Esophagus mucosa (tissue), 1 donor: ENCODE measurements at regions not wholly inside any gene's neighbourhood (a gene's known extent, or its start where the extent isn't known, plus 50 kb on each side); places are given as distances from the start of the nearest gene placed in this dataset.
A peak's percentile ranks its signal among the peaks of the same experiment; 100 is the strongest.
"Not testable (repeated sequence)": the region's sequence is repeated elsewhere in the genome, so short reads cannot be mapped to it uniquely, and the experiment has no call there.

Experiments
- ATAC-seq: fragments of 200-7000 bp; cut with Tn5 transposase; one replicate; pipeline ENCODE4 v1.9.1; 2020
- donor health status: DM: yes; HTN: yes; CAD: no.

DNA sequence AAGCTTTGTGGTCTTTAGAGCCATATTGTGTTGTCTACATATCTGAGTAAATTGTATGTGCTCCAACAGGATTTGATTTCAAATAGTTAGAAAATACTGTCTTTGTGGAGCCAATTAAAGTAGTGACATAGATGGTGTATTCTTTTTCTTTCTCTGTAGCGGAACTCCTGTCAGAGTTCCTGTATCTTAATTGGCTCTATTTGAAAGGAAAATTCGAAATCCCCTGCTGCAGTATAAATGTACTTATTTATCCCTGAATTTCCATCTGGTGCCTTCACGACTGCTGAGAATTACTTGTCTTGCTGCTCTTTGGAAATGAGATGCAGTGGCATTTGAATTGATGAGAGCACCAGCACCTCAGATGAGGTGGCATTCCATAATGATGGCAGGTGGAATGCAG is 546.7 kb upstream of the SGCD start:
- no peak for ATAC-seq

DNA sequence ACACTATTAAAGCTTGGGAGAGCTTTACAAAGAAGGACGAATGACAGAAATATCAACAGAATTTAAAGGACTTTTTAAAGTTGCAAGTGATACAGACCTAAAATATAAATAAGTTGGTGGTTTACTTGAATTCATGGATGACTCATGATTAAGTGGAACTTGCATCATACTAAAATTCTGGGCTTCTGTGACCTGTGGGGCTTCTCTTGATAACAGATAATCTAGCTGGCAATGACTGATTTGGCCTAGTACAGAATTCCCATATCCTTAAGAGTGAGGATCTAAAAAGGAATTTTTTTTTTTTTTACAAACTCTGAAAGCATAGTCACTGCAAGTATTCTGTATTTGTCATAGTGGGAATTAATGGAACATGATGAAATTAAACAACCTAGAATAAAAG is 543.7 kb upstream of the SGCD start:
- ATAC-seq: no peak

DNA sequence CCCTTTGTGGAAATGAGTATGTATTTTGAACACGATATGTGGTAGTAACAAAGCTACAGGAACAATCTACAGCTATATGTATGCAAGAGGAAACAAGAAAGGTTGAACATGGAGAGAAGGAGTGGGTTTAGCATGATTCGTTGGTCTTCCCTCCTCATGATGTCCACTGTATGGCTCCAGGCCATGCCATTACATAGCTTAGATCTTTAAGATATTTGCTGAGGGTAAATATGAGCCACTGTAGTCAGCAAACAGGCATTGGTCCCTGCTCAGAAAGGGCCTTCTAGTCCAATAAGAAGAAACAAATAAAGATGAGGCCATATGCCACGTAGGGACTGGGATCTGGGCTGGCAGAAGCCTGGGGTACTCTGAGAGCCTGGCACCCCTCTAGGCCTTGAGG is 543.2 kb upstream of the SGCD start:
- no peak for ATAC-seq

DNA sequence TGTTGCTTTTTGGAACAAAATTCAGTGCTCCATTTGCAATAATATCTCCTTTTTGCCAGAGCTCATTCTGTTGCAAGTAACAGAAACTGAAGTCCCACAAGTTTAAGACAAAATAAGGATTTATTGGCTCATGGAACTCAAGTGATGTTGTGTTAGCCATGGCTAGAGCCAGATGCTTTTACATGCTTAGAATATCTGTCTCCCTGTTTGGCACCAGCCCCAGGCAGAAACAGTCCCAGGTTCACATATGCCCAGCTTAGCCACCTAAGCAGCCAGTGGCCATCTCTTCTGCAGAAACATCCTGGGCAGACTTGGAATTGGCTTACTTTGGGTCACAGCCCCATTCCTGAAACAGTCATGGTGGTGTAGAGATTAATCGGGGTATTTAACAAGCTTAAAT is 540.9 kb upstream of the SGCD start:
- ATAC-seq: no peak

DNA sequence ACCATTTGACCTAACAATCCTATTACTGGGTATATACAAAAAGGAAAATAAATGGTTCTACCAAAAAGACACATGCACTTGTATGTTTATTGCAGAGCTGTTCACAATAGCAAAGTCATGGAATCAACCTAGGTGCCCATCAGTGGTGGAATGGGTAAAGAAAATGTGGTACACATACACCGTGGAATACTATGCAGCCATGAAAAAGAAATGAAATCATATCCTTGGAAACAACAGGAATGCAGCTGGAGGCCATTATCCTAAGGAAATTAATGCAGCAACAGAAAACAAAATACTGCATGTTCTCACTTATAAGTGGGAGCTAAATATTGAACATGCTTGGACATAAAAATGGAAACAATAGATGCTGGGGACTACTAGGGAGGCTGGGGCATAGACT is 534.1 kb upstream of the SGCD start:
- ATAC-seq: no peak

DNA sequence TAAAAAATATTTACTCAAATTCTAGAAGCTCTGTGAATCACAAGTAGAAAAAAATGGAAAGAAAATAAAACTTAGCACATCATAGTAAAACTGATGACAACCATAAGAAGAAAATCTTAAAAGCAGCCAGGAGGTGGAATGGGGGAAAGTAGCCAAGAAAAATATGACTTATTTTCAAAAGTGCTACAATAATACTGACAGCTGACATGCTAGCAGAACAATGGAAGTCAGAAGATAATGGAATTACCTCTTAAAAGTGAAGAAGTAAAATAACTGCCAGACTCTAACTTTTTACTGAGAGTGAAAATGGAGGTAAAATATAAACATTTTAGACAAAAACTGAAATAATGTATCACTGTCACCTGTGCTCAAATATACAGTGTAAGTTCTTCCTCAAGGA is 532.2 kb upstream of the SGCD start:
- ATAC-seq: no peak

DNA sequence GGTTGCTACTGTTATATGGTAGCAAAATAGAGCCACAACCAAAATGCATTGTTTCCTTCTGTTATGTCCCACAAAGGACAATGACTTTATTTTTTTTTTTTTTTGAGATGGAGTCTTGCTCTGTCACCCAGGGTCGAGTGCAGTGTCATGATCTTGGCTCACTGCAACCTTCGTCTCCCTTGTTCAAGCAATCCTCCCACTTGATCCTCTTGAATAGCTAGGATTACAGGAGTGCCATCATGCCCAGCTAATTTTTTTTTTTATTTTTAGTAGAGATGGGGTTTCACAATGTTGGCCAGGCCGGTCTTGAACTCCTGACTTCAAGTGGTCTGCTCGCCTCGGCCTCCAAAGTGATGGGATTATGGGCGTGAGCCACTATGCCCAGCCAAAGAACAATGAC is 527.7 kb upstream of the SGCD start:
- no peak for ATAC-seq

DNA sequence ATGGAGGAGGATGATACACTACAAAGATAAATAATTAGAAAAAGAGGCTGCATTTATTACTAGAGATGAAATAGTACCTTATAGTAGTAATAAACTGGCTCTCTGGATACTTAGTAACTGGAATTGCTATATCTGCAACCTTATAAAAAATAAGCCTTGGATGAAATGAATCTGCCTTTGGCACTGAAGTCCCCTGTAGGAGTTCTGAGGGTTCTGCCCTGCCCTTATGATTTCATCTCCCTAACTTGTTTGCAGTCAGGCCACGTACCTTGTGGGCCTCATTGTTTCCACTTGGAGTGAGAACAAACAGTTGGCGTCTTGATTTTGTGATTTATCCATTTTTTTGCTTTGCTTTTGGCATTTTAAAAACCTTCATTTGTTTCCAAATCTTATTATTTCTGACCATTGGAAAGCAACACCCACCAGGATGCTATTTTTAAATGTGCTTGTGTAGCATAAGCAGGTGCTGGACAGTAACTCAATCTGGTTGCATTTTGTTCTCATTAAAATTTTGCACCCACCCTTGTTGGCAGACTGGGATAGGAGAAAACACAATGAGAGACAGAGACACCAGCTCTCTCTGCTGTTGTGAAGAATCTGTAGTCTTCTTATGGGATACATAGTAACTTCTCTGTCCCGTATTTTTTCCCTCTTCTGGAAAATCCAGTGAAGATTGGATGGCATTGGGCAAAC is 518.9 kb upstream of the SGCD start:
- ATAC-seq: no peak

DNA sequence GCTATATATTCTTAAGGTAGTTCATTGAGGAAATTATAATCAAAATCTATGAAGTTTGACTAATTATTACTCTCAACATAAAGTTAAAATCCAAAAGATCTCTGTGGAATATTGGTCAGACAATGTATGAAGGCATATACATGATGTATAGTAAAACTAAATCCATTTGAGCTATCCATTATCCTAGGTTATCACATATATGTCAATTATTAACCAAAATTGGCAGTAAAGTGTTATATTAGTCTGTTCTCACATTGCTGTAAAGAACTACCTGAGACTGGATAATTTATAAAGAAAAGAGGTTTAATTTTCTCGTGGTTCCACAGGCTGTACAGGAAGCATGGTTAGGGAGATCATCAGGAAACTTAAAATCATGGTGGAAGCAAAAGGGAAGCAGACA is 511.7 kb upstream of the SGCD start:
- ATAC-seq: no peak

DNA sequence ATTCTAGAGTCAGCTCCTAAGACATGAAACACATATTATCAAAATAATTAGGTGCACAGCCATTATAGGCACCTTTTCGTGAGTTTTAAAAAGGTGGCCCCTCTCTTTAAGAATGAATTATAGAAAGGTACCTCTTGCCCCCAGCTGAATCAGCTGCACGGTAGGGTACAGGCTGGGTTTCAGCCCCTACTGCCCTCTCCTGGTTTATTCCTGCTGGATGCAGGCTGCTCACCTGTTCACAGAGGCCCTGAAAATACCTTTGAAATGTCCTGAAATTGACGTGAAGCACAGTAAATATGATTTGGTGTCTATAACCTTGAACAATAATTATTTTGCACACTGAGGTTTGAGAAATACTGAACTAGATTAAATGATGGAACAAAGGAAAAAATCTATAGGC is 504.8 kb upstream of the SGCD start:
- ATAC-seq: no peak

DNA sequence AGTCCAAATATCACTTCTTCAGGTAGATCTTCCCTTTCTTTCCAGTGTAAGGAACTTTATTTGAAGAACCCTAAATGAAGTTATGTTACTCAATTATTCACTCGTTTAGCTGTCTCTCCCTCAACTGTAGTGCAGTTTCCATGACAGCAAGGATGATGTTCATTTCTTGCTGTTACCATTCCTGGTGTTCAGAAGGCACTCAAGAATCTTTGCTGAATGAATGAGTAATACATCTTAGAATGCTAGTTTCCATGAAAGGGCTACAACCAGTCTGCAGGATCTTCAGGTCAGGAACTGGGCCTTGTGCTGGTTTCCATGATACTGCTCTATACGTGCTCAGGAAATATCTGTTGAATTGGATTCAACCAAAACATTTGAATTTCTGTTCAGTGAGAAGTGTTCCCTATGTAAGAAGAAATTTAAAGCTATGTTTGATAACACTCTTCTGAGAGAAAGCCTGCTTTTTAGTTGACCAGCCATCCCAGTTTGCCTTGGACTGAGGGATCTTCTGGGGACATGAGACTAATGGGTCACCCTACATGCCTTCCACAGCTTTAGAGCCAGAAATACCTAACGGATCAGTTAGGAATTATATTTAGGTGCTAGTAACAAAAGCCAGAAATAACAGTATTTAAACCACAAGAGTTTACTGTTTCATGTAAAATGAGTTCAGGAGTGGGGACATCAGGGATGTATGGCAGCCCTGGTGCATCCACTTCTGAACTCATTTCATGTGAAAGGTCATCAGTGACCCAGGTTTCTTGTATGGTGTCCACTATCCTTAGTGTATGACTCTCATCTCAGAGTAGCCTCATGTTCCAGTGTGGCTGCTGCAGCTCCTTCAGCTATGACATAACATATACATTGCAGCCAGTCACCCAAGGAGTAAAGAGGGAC is 500.1 kb upstream of the SGCD start:
- ATAC-seq: no peak

DNA sequence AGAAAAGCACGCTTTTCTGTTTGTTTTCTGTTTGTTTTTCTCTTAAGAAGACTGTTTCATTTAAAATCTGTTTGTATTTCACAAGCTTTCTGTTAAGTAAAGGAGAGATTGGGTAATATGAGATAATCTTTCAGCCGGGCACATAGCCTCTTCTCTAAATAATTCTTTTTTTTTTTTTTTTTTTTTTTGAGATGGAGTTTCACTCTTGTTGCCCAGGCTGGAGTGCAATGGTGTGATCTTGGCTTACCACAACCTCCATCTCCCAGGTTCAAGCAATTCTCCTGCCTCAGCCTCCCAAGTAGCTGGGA is 499.5 kb upstream of the SGCD start:
- not testable (repeated sequence) for ATAC-seq

DNA sequence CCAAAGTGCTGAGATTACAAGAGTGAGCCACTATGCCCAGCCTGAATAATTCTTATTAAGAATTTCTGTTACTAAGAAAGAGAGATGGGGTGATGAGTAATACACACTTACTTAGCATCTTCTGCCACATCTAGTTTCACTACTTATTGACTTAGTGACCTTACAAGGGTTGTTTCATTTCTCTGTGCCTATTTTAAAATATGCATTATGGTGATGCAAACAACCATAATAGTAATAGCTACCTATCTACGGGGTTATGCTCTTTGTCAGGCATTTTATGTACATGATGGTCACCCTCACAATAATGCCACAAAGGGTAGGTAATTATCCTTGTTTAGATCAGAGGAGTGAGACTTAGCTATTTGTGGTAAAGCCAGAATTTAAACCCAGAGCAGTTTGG is 499.0 kb upstream of the SGCD start:
- ATAC-seq: no peak

DNA sequence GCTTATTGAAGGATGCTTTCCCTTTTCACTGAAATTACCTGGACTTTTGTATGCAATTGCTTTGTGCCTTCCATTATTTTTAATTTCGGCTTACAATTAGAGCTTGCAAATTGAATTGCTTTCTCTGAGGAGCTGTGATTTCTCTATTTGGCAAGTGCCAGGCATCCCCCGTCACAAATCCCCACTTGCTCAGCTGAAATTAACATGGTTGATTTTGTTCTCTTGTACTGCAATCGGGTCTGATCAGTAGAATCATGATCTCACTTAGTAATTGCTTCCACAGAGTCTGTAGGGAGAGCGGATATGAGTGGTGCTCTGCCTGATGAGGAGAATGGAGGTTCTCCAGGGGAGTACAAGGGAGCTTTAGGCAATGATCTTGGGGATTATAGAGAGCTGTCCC is 495.5 kb upstream of the SGCD start:
- ATAC-seq: no peak

DNA sequence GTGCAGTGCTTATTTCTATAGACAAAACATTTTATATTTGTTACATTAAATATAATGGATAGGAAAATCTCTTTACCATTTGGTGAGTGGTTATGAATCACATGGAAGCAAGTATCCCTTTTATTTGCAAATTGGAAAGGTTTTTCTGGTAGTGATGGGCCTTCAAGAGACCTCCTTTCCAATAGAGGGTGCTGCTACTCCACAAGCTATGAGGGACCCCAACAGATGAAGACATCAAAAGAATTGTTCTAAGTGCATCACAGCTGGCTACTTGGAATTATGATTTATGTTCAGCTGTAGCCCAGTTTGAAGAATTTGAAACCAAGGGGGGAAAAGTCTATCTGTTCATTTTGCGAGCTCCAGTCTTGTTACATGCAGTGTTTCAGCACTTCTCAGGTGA is 493.7 kb upstream of the SGCD start:
- ATAC-seq: no peak

DNA sequence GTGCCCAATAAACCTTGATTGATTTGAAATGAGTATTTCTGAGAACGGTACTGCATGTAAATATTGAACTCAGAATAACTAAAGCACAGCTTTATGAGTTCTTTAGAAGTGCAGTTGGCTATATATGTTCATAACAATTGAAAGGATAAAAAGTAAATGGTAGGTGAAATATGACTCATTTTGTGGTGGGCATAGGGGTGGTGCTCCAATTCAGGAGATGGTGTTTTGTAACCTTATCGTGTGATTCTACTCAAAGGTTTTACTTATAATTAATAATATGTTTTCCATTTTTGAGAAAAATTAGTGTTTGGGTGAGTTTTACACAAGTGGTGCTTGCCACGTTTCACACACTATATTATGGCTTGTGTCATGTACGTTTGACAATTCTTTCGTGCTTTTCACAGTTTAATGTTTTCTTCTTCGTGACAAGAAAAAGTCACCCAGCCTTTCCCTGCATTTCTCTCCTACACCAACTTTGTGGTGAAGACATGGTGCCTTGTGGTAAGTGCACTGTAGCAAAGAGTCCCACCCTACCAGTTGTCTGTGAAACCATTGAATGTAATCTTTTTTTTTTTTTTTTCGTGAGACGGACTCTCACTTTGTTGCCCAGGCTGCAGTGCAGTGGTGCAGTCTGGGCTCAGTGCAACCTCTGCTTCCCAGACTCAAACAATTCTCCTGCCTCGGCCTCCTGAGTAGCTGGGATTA is 492.5 kb upstream of the SGCD start:
- ATAC-seq: no peak

DNA sequence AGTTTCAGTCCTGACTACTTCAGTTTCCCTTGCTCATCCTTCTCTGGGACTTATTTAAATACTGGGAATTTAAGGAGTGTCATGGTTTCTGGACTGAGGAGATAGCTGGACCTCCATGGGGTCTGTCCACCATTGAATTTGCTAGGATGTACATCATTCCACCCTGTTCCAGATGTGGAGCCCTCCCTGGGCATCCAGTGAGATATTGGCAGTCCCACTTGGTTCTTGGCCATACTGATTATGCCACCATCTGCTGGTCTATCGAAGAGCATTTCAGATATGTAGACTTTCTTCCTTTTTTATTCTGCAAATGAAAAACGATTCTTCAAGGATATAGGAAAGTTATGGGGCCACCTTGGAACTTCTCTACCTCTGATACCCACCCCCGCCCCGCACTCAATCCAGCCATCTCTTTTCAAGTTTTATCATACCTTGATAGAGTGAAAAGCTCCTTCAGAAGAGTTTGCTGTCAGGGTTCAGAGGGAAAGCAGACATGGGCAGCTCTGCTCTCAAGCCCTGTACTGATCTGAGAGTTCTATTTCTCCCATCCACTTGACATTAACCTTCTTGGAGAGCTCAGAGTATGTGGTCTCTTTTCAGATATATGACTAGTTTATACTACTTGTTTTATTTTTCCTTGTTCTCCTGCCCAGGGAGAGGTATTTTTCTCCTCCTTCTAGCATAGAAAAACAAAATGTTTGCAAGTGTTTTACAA is 490.7 kb upstream of the SGCD start:
- no peak for ATAC-seq

DNA sequence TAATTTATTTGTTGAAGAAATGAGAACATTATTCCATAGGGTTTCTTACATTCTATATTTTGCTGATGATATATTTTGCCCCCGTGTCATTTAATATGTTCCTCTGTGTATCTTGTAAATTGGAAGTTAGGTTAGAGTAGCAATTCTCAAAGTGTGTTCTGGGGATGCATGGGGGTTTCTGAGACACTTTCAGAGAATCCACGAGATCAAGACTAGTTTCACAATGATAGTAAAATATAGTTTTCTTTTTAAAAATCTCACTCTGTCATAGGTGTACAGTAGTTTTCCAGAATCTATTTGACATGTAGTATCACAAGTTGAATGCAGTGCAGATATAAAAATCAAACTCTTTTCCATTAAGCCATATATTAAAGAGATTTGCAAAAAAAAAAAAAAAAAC is 488.6 kb upstream of the SGCD start:
- ATAC-seq: no peak

DNA sequence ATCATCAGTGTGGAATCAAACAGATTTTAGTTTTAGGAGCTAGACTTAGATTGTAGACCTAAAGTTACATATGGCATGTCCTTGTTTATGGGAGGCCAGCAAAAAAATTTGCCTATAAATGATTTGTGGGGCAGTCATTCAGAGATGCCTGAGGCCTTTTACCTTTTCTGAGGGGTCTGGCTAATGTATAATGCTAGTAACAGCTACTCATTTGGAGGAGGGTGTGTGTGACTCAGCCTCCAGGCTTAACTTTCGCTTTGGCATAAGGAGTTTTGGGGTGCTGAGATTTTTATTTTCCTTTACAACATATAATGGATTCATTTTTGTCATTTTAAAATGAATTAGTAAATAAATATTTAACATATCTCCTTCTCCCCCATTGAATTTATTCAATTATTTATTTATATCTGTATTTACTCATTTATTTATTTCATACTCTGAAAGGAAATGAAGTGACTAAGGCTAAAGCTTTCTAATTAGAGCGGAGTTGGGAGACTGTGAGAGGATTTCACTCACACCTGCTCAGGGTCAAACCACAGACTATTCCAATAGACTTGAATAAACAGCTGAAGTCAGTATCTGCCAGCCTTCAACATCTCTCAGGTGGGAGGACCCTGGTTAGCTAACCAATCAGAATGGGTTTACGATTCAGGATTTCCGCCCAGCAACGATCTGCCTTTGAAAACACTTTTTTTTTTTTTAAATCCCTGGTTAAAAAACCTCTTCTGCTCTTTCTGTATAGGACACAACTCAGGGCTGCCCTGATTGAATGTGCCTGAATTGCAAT is 487.5 kb upstream of the SGCD start:
- ATAC-seq: no peak

DNA sequence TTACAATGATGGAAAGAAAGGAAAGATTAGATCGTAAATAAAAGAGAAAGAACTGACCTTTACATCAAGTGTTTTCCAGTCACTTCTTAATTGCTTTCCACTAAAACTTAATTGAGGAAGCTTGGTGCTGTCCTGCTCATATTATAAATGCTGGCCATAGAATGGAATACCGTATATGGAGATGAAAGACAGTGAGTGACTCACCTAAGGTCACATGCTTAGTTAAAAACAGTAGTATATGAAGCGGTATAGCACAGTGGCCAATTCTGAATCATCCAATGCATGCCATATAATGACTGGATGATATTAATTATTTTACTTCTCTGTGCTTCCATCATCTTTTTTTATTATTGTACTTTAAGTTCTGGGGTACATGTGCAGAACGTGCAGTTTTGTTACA is 482.4 kb upstream of the SGCD start:
- ATAC-seq: peak; percentile 77

DNA sequence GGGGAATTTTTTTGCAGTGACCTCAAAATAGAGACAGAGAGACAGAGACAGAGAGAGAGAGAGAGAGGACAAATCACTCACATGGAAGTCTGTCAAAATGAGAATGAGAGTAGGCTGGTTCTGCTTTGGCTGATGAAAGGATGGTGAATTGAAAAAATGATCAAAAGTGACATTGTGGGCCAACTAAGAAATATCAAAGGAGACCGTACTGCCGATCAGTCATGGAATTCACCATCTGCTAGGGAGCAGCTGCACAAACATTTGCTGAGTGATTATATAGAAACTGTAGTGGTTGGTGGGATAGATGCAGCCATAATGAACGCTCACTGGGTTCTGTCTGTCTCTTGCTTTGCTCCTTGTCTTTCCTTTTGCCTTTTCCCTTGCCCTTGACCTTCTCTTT is 476.6 kb upstream of the SGCD start:
- ATAC-seq: no peak

DNA sequence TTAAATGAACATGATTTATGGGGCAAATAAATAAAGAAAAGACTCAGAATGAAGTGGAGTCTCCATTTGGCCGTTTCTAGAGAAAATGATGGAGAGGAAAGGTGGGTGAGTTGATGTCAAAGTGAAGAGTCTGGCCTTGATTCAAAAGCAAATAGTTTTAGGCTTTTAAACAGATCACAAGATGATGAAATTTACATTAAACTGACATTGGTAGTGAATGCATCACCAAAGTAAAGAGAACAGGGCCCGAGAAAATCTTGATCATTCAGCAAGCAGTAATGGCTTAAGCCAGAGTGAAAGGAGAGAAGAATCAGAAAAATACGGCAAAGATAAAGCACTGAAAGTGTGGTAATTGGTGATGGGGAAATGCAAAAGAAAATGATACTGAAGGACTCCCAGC is 460.0 kb upstream of the SGCD start:
- ATAC-seq: no peak
